Endometrium (tissue), 2 donors: ENCODE measurements at regions not wholly inside any gene's neighbourhood (a gene's known extent, or its start where the extent isn't known, plus 50 kb on each side); places are given as distances from the start of the nearest gene placed in this dataset.
A peak's percentile ranks its signal among the peaks of the same experiment; 100 is the strongest.
"Not testable (repeated sequence)": the region's sequence is repeated elsewhere in the genome, so short reads cannot be mapped to it uniquely, and the experiment has no call there.

ENCODE experiments used
- FAIRE-seq: peaks from 2 replicates; lab custom pipeline; 2012; peaks lifted over from hg19 to GRCh38; lab: Jason Lieb, UNC
- donor health status: control.
- donor health status: control.

- FAIRE-seq = no peak
These were observed 587.7 kb downstream of the CPS1 start for GRCh38 chr2:211144078-211144477.

DNA sequence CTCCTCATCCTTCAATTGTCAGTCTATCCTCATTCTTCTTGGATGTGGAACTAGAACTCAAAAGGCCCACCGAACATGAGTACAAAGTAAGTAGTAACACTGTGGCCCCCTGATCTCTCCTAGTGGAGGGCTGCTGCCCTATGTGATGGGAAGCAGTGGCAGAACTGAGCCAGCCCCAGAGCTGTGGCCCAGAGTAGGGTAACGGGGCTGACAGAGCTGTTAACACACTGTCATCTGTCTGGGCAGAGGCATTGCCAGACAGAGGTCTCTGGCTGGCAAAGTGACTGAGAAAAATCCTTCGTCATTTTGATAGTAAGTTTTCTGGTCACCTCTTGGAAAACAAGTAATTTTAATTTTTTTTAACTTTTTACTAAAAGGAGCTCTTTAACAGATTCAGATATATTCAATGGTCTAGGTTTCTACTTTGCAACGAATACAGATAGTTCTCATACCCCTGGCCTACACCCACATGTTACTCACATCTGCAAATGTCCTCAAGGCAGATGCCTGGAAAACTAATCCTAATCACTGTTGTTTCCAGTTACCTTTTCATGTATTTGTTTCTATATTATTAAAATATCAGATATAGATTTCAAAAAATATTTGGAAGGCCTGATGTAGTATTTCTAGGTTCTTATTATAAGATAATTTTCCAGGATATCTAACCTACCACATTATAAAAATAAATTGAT lies 588.7 kb downstream of the CPS1 start:
- no peak for FAIRE-seq

DNA sequence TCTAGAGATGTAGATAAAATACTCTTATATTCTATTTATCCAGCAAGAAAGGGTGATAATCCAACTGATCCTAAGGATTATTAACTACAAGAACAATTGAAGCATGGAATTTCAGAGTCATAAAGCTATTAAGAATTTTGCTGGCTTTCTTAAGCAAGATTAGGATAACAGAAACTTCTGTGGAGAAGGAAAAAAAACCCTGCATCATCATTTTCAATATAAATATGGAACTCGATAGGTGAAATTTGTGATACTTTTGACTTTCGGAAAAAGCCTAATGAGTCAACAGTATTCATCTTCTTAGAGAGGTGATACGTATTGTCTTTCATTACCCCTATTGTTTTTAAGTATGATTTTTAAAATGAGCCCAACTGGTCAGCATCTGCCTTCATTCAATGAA lies 593.3 kb downstream of the CPS1 start:
- FAIRE-seq = no peak

GRCh38 chr2:211157211-211157610 lies 600.8 kb downstream of the CPS1 start:
- FAIRE-seq = no peak

DNA sequence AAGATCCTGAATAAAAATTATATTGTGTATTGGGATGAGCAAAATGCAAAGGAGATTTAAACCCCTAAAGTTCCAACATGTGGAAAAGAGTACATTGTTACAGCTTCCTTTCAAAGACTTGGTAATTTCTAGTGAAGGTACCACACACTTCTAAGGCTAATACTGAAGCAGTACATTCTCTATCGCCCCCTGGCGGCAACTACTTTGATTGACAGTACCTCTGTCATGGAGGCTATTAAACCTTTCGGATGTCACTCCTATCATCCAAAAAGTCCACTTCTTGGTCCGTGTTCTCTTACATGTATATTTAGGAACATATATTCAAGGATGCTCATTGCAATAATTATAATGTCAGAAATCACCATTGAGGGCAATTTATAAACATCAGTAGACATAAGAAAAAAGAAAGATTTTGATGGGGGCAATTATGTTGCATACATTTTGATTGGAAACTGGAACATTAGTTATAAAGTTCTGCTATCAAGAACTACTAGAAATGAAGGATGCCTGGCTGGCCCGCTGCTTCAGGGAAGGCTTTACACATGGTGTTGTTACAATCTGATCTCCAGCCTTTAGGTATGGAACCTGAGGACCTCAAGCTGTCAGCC lies 601.6 kb downstream of the CPS1 start:
- FAIRE-seq = no peak

DNA sequence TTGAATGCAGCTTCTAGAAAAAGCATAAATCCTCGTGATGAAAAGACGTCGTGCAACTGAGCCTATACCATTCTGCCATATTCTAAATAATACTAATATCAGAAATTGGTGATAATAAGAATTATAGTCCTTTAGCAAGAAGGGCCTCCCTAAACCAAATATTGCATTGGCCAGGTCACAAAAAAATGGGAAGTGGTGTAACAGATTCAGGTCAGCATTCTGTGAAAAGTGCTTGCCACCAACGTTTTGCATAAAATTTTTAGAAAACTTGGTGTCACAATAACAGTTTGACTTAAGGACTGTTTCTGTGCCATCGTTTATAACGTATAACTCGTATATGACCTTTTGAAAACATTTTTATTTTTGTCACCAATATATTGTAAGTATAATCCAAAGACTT lies 603.6 kb downstream of the CPS1 start:
- FAIRE-seq = no peak

DNA sequence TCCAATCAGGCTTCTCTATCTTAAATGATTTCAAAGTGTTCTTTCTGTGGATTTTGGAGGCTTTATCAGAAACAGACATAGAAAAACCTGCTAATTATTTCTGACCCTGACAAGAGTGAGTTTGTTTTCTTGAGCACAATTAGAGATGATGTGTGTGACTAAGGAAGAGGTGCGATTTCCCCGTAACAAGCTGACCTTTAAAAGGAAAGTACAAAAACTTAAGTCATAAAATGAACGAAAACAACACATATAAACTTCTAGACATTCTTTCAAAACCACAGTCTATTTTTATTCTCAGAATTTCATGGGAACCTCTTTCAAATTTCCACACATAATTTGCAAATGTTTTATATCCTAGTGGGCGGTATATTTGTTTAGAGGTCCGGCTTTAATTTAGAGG lies 604.8 kb downstream of the CPS1 start:
- FAIRE-seq = peak; percentile 91

GRCh38 chr2:211162911-211163310 lies 606.5 kb downstream of the CPS1 start:
- FAIRE-seq = no peak

DNA sequence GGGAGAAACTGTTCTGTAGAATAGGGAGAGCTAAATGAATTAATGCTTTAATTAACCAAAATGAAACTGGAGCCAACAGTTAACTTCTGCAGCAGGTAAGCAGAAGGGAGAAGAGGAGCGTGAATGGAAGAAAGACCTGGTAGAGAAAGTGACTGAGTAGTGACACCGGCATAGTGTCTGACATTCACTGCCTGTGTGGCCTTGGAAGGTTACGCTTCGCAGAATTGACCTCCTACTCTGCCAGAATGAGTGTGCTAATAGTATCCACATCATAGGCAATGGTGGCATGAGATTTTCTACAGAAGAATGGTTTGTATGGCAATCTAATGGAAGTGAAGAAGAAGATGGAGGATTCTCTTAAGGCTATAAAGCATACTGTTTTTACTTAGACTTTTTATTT lies 614.4 kb downstream of the CPS1 start:
- FAIRE-seq = no peak

DNA sequence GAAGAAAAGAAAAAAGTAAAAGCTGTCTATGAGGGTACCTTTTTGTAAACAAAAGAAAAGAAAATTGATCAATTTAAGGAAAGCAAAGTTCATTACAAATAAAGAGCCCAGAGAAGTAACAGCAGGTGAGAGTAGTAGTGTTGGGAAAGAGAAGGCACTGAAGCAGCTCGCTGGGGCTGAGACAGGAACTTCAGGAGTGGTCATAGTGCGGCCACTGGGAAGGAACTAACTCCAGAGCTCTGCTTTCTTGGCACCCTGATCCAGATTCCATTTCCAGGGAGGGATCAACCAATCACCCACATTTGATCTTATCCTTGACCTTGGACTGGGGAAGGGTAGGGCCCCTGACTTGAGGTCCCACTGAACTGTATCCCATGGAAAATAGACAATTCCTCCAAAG lies 617.6 kb downstream of the CPS1 start:
- FAIRE-seq = no peak

DNA sequence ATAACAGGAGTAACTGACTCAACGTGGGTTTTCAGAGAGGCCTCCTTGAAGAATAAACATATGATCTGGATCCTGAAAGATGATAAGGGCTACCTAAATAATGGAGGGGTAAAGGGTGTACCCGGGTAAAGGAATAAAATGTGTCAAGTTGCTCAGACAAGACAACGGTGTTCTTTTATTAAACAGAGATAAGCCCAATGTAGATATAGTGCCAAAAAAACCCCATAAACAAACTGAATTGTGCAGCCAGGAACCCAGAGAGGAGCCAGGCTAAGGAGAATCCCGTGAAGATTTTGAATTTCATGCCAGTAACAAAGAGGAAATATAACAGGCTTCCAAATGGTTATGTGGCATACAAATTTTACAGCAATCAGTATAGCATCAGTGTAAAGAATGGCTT lies 618.2 kb downstream of the CPS1 start:
- FAIRE-seq = no peak

DNA sequence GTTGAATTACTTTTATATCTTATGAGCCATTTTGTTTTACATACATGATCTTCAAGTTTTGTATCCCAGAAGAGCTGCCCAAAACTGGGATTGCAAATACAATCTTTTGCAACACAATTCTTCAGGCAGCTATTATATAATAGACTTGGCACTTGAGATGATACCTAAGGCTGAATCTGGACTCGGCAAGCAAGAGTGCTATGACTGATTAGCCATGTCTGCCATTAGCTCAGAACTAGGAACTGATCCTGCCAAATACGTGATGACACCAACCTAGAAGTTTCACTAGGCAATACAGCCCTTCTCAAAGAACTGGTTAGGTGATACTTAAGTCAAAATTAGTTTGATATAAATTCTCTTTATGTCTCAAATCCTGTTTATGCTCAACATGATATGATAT lies 619.6 kb downstream of the CPS1 start:
- no peak for FAIRE-seq

GRCh38 chr2:211176514-211177141 lies 620.2 kb downstream of the CPS1 start:
- no peak for FAIRE-seq

GRCh38 chr2:211181626-211182025 lies 625.2 kb downstream of the CPS1 start:
- FAIRE-seq = no peak

DNA sequence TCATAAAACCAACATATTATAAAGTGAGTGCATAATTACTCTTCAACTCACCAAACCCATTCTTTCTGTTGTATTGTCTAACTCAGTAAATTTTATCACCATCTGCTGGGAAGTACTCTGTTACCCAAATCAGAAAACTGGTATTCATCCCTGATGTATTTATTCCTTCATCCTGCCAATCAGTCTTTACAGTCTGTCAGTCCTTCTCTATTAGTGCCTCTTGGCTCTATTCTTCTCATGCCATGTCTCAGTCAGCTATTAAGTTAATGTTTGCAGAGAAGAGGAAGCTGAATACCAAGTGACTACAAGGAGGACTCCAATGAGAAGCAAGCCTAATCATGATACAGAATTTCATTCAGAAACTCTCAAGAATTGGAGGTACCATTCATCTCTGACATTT lies 631.2 kb downstream of the CPS1 start:
- no peak for FAIRE-seq

GRCh38 chr2:211203986-211204385 lies 647.6 kb downstream of the CPS1 start:
- no peak for FAIRE-seq

- no peak for FAIRE-seq
These were observed 648.1 kb downstream of the CPS1 start for GRCh38 chr2:211204456-211204855.

- no peak for FAIRE-seq
These were observed 648.5 kb downstream of the CPS1 start for GRCh38 chr2:211204902-211205301.

- FAIRE-seq = no peak
These were observed 649.0 kb downstream of the CPS1 start for GRCh38 chr2:211205358-211205757.

DNA sequence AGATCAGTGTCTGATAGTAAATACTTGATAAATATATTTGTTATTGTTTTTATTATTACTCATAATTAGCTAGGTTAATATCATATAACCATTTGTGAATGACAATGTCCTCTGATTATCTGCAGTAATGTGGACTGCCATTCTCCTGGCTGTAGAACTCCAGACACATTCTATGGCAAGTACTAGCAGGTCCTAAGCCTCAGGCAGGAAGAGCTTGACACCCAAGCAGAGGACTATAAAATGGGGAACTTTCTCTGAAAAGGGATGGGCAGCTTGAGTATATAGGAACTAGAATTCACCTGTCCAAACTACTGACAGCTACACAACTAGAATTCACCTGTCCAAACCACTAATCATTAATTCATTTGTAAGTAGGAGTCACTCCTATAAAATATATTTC lies 649.4 kb downstream of the CPS1 start:
- no peak for FAIRE-seq

- no peak for FAIRE-seq
These were observed 659.8 kb downstream of the CPS1 start for GRCh38 chr2:211216221-211216620.

GRCh38 chr2:211219548-211219947 lies 663.1 kb downstream of the CPS1 start:
- not testable (repeated sequence) for FAIRE-seq

- no peak for FAIRE-seq
These were observed 669.4 kb downstream of the CPS1 start for GRCh38 chr2:211225784-211226183.

- no peak for FAIRE-seq
These were observed 672.2 kb downstream of the CPS1 start for GRCh38 chr2:211228559-211228958.
